Fibroblast of skin of right quadriceps (primary cell): ENCODE measurements at regions not wholly inside any gene's neighbourhood (a gene's known extent, or its start where the extent isn't known, plus 50 kb on each side); places are given as distances from the start of the nearest gene placed in this dataset.

Experiments
- DNase-seq: peaks from one replicate; pipeline ENCODE4 v3.0.0-alpha.2; 2013

GRCh38 chr11:134679592-134679991 is 267.6 kb upstream of the B3GAT1 start:
- DNase-seq, result no peak

GRCh38 chr11:134678744-134679143 is 266.7 kb upstream of the B3GAT1 start:
- no peak for DNase-seq

GRCh38 chr11:134677891-134678551 is 266.0 kb upstream of the B3GAT1 start:
- no peak for DNase-seq

GRCh38 chr11:134677397-134677822 is 265.4 kb upstream of the B3GAT1 start:
- no peak for DNase-seq

- no peak for DNase-seq
Measured at GRCh38 chr11:134676516-134677287, 264.7 kb upstream of the B3GAT1 start.

- no peak for DNase-seq
Measured at GRCh38 chr11:134675983-134676382, 263.9 kb upstream of the B3GAT1 start.

- no peak for DNase-seq
Measured at GRCh38 chr11:134674974-134675373, 262.9 kb upstream of the B3GAT1 start.

- no peak for DNase-seq
Measured at GRCh38 chr11:134670961-134671370, 258.9 kb upstream of the B3GAT1 start.

- DNase-seq, result no peak
Measured at GRCh38 chr11:134670247-134670782, 258.3 kb upstream of the B3GAT1 start.

GRCh38 chr11:134669796-134670195 is 257.8 kb upstream of the B3GAT1 start:
- no peak for DNase-seq

- no peak for DNase-seq
Measured at GRCh38 chr11:134668796-134669195, 256.8 kb upstream of the B3GAT1 start.

GRCh38 chr11:134668076-134668475 is 256.0 kb upstream of the B3GAT1 start:
- DNase-seq, result no peak

- DNase-seq, result no peak
Measured at GRCh38 chr11:134667505-134667904, 255.5 kb upstream of the B3GAT1 start.

- DNase-seq, result no peak
Measured at GRCh38 chr11:134667175-134667500, 255.1 kb upstream of the B3GAT1 start.

- DNase-seq, result no peak
Measured at GRCh38 chr11:134666273-134667174, 254.5 kb upstream of the B3GAT1 start.

GRCh38 chr11:134665571-134666270 is 253.7 kb upstream of the B3GAT1 start:
- no peak for DNase-seq

GRCh38 chr11:134665188-134665535 is 253.1 kb upstream of the B3GAT1 start:
- DNase-seq, result no peak

- DNase-seq, result no peak
Measured at GRCh38 chr11:134664447-134665187, 252.6 kb upstream of the B3GAT1 start.

- DNase-seq, result no peak
Measured at GRCh38 chr11:134663506-134664313, 251.7 kb upstream of the B3GAT1 start.

GRCh38 chr11:134662629-134663360 is 250.8 kb upstream of the B3GAT1 start:
- no peak for DNase-seq
